ENCODE measurements at regions not wholly inside any gene's neighbourhood (a gene's known extent, or its start where the extent isn't known, plus 50 kb on each side); places are given as distances from the start of the nearest gene placed in this dataset.

- TF ChIP-seq CTCF (IDR thresholded peaks at IDR 0.05; ENCODE audit: extremely low read depth in 1 of 2, insufficient read depth in 1 of 2, low read depth in 1 of 2, low read length in 2 of 2) (no peak), POLR2A (IDR thresholded peaks at IDR 0.05; ENCODE audit: low read depth, low read length) (no peak), POLR2AphosphoS5 (IDR thresholded peaks at IDR 0.05; ENCODE audit: insufficient read depth, low read depth, low read length) (no peak)
These were observed 53.7 kb upstream of the HMCN1 start for GRCh38 chr1:185680453-185680852.

All from endothelial cell of umbilical vein (primary cell).